ENCODE measurements at regions not wholly inside any gene's neighbourhood (a gene's known extent, or its start where the extent isn't known, plus 50 kb on each side); places are given as distances from the start of the nearest gene placed in this dataset.

GRCh38 chr18:52236131-52236530 lies 103.9 kb upstream of the DCC start:
- no peaks in the 10 kb centered on the region for H4K20me1 ChIP-seq (ENCODE audit: insufficient read depth, low read length)
- intact Hi-C loops (cut with micrococcal nuclease; ENCODE audit: unreplicated experiment): no loop called here
- no TSS peak for BruUV-seq (replicated peaks)
- H3K27ac ChIP-seq (ENCODE audit: extremely low read length, insufficient read depth, low read length): no peak overlapping the region
- peaks cover 18% of the 10 kb centered on the region for H3K9me3 ChIP-seq (ENCODE audit: low read length)
- ATAC-seq (no peak), DNase-seq (ENCODE audit: low spot score) (no peak), FAIRE-seq (no peak)
- no peak overlapping the region for H3K4me2 ChIP-seq (ENCODE audit: low read depth, low read length)
- no peaks in the 10 kb centered on the region for H3K27me3 ChIP-seq (ENCODE audit: control insufficient read depth in 1 of 2, insufficient read depth in 2 of 2, low read length in 2 of 2)
- TF ChIP-seq CCDC6 (CRISPR knock-in tag; IDR thresholded peaks at IDR 0.05): no peak
- TF ChIP-seq ZFP82 (CRISPR knock-in tag; IDR thresholded peaks at IDR 0.05; ENCODE audit: borderline replicate concordance): no peak
- TF ChIP-seq KLF12 (CRISPR knock-in tag; IDR thresholded peaks at IDR 0.05; ENCODE audit: borderline replicate concordance): no peak
- no peak for TF ChIP-seq ZBTB7B (CRISPR knock-in tag; IDR thresholded peaks at IDR 0.05)
- TF ChIP-seq PLSCR1 (CRISPR knock-in tag; IDR thresholded peaks at IDR 0.05; ENCODE audit: borderline replicate concordance): no peak
- TF ChIP-seq ZKSCAN1 (IDR thresholded peaks at IDR 0.05; ENCODE audit: low read length): no peak
- no peak for TF ChIP-seq JUNB (CRISPR knock-in tag; IDR thresholded peaks at IDR 0.05; ENCODE audit: borderline replicate concordance)
- TF ChIP-seq ZNF557 (CRISPR knock-in tag; IDR thresholded peaks at IDR 0.05): no peak
- TF ChIP-seq NFYC (CRISPR knock-in tag; IDR thresholded peaks at IDR 0.05): no peak
- TF ChIP-seq AHR (CRISPR knock-in tag; IDR thresholded peaks at IDR 0.05): no peak
- no peak for TF ChIP-seq ZBTB3 (CRISPR knock-in tag; IDR thresholded peaks at IDR 0.05; ENCODE audit: borderline replicate concordance, low read depth)
- no peak for TF ChIP-seq HOXA9 (CRISPR knock-in tag; IDR thresholded peaks at IDR 0.05; ENCODE audit: borderline replicate concordance)
- no peak for TF ChIP-seq ZNF3 (CRISPR knock-in tag; IDR thresholded peaks at IDR 0.05)
- TF ChIP-seq TOE1 (CRISPR knock-in tag; IDR thresholded peaks at IDR 0.05): no peak
- no peak overlapping the region for H3K4me3 ChIP-seq (replicated peaks in 1 of 3; ENCODE audit: insufficient read depth in 1 of 3, low read depth in 2 of 3, low read length in 3 of 3)
- H3K79me2 ChIP-seq (ENCODE audit: insufficient read depth, low read length): no peaks in the 10 kb centered on the region
- no peak overlapping the region for H3K9ac ChIP-seq (ENCODE audit: insufficient read depth, low read depth, low read length)
- ChIA-PET POLR2A (no interaction called here), CTCF (ENCODE audit: low intra/inter-chr PET ratio, low total read pairs) (no interaction called here)
- H3K4me1 ChIP-seq (ENCODE audit: insufficient read depth, low read length): no peaks in the 10 kb centered on the region
- no peak overlapping the region for H2AFZ ChIP-seq (ENCODE audit: low read length)
- in situ Hi-C loops (cut with HindIII; ENCODE audit: extremely low pct_ligation_motif_present, low pct_unique_long_range_greater_than_20kb): no loop called here
- no peaks in the 10 kb centered on the region for H3K36me3 ChIP-seq (replicated peaks in 1 of 2; ENCODE audit: control insufficient read depth in 1 of 2, insufficient read depth in 2 of 2, low read length in 2 of 2)
- 0% methylated on average over 1 of the region's 1 CpG for WGBS (ENCODE audit: low lambda C conversion rate)

All from HepG2 (cell line).